Upper lobe of left lung (tissue), 6 donors: ENCODE measurements at regions not wholly inside any gene's neighbourhood (a gene's known extent, or its start where the extent isn't known, plus 50 kb on each side); places are given as distances from the start of the nearest gene placed in this dataset.

ENCODE experiments used
- ATAC-seq, 2 donors: fragments of 200-7000 bp; cut with Tn5 transposase; one replicate each; pipeline ENCODE4 v1.9.1; 2022; ENCODE audit warnings: mild to moderate bottlenecking in 2 of 2, moderate library complexity in 2 of 2; ENCODE audit not compliant: low FRiP score in 2 of 2
- DNase-seq, 2 donors: peaks; one replicate each; pipeline ENCODE4 v3.0.0-alpha.2; 2019 to 2020
- H3K27ac ChIP-seq, 4 donors: fragments of 200-600 bp; sonication (generic); one replicate each; pipeline ENCODE4 v1.5.1; 2016 to 2019
- H3K27me3 ChIP-seq, 4 donors: fragments of 200-600 bp; sonication (generic); one replicate each; pipeline ENCODE4 v1.5.1; 2017 to 2019
- H3K36me3 ChIP-seq, 4 donors: fragments of 200-600 bp; sonication (generic); one replicate each; pipeline ENCODE4 v1.5.1; 2016 to 2019
- H3K4me1 ChIP-seq, 4 donors: fragments of 200-600 bp; sonication (generic); one replicate each; pipeline ENCODE4 v1.5.1; 2018 to 2019
- H3K4me3 ChIP-seq, 4 donors: fragments of 200-600 bp; sonication (generic); one replicate each; pipeline ENCODE4 v1.5.1; 2017 to 2019; ENCODE audit warnings: mild to moderate bottlenecking in 2 of 4, moderate library complexity in 1 of 4
- H3K9me3 ChIP-seq, 4 donors: fragments of 200-600 bp; sonication (generic); one replicate each; pipeline ENCODE4 v1.5.1; 2018 to 2019
- CTCF ChIP-seq, 6 experiments: fragments of 450-650 bp in 4 of 6; fragments of 200-600 bp in 2 of 6; sonication (generic) in 2 of 6; IDR thresholded peaks; one replicate each; pipeline ENCODE4 v1.5.1; 2016 to 2019; ENCODE audit warnings: antibody characterized with exemption in 6 of 6
- EP300 ChIP-seq, 4 donors: sonication (generic); formaldehyde crosslinking; IDR thresholded peaks; one replicate each; pipeline ENCODE4 v1.5.1; 2017; ENCODE audit warnings: antibody characterized with exemption in 4 of 4, control low read depth in 2 of 4
- POLR2A ChIP-seq, 4 donors: fragments of 450-650 bp; IDR thresholded peaks; one replicate each; pipeline ENCODE4 v1.5.1; 2016 to 2017; ENCODE audit warnings: antibody characterized with exemption in 4 of 4, mild to moderate bottlenecking in 2 of 4
- POLR2AphosphoS5 ChIP-seq, 2 donors: sonication (generic); formaldehyde crosslinking; IDR thresholded peaks; one replicate each; pipeline ENCODE4 v1.5.1; 2017; ENCODE audit warnings: antibody characterized with exemption in 2 of 2
- WGBS, 2 donors: methylation state at CpG; one replicate each; pipeline ENCODE4 v1.1.5; 2017 to 2018; 5-methylcytosine and 5-hydroxymethylcytosine counted together
- donor health status: DM: no; HTN: no; CAD: no; lungs with moderate emphysema.
- donor health status: DM: no; HTN: yes; CAD: no; lungs with severe emphysema.

- Histone ChIP-seq H3K4me1 (no peaks in the 10 kb centered on the region), H3K27ac (no peak overlapping the region), H3K9me3 (no peaks in the 10 kb centered on the region), H3K27me3 (no peaks in the 10 kb centered on the region), H3K36me3 (no peaks in the 10 kb centered on the region), H3K4me3 (no peak overlapping the region)
- DNase-seq (no peak), ATAC-seq (no peak)
- TF ChIP-seq POLR2AphosphoS5 (IDR thresholded peaks at IDR 0.05) (peak in 1 of 2 donors; percentile 26), POLR2A (IDR thresholded peaks at IDR 0.05) (no peak), CTCF (IDR thresholded peaks at IDR 0.05) (no peak), EP300 (IDR thresholded peaks at IDR 0.05) (no peak)
- WGBS, 2 donors = 59 to 67% methylated on average over 6 of the region's 6 CpGs
Observed at GRCh38 chr20:6919792-6920468, 152.4 kb downstream of the BMP2 start.

GRCh38 chr20:6920991-6921613 is 153.6 kb downstream of the BMP2 start:
- H3K4me1 ChIP-seq = no peaks in the 10 kb centered on the region
- 86 to 90% methylated on average over 9 of the region's 9 CpGs for WGBS, 2 donors
- DNase-seq (no peak), ATAC-seq (no peak)
- H3K9me3 ChIP-seq = no peaks in the 10 kb centered on the region
- no peaks in the 10 kb centered on the region for H3K36me3 ChIP-seq
- H3K27ac ChIP-seq = no peak overlapping the region
- H3K4me3 ChIP-seq = no peak overlapping the region
- H3K27me3 ChIP-seq = no peaks in the 10 kb centered on the region
- no peak for TF ChIP-seq POLR2AphosphoS5 (IDR thresholded peaks at IDR 0.05)
- TF ChIP-seq POLR2A (IDR thresholded peaks at IDR 0.05) = no peak
- TF ChIP-seq EP300 (IDR thresholded peaks at IDR 0.05) = no peak
- no peak for TF ChIP-seq CTCF (IDR thresholded peaks at IDR 0.05)

- H3K4me1 ChIP-seq = no peaks in the 10 kb centered on the region
- TF ChIP-seq POLR2A (IDR thresholded peaks at IDR 0.05) (no peak), CTCF (IDR thresholded peaks at IDR 0.05) (no peak), POLR2AphosphoS5 (IDR thresholded peaks at IDR 0.05) (no peak)
- no peaks in the 10 kb centered on the region for H3K27me3 ChIP-seq
- 66 to 69% methylated on average over 1 of the region's 1 CpG for WGBS, 2 donors
- DNase-seq = no peak
- no peaks in the 10 kb centered on the region for H3K9me3 ChIP-seq
- no peak for ATAC-seq
- no peaks in the 10 kb centered on the region for H3K36me3 ChIP-seq
- H3K27ac ChIP-seq = no peak overlapping the region
- H3K4me3 ChIP-seq = no peak overlapping the region
Observed at GRCh38 chr20:6921717-6922386, 154.4 kb downstream of the BMP2 start.

- no peak for TF ChIP-seq CTCF (IDR thresholded peaks at IDR 0.05)
- TF ChIP-seq POLR2A (IDR thresholded peaks at IDR 0.05) = no peak
- TF ChIP-seq POLR2AphosphoS5 (IDR thresholded peaks at IDR 0.05) = no peak
- no peak for TF ChIP-seq EP300 (IDR thresholded peaks at IDR 0.05)
- Histone ChIP-seq H3K9me3 (no peaks in the 10 kb centered on the region), H3K4me3 (no peak overlapping the region), H3K27me3 (no peaks in the 10 kb centered on the region), H3K36me3 (no peaks in the 10 kb centered on the region), H3K27ac (no peak overlapping the region), H3K4me1 (no peaks in the 10 kb centered on the region)
- ATAC-seq (no peak), DNase-seq (no peak)
Observed at GRCh38 chr20:6924681-6925080, 157.2 kb downstream of the BMP2 start.
